ENCODE measurements at regions not wholly inside any gene's neighbourhood (a gene's known extent, or its start where the extent isn't known, plus 50 kb on each side); places are given as distances from the start of the nearest gene placed in this dataset.
"Not testable (repeated sequence)": the region's sequence is repeated elsewhere in the genome, so short reads cannot be mapped to it uniquely, and the experiment has no call there.

GRCh38 chr2:22185251-22185650 is 1061.5 kb downstream of the TDRD15 start (continued):
- TF ChIP-seq ZBTB33 (IDR thresholded peaks at IDR 0.05; ENCODE audit: extremely low read depth, insufficient replicate concordance, low read length): no peak
- TF ChIP-seq ELF1 (IDR thresholded peaks at IDR 0.05; ENCODE audit: borderline replicate concordance, low read depth): no peak
- no peak for TF ChIP-seq EZH2phosphoT487 (IDR thresholded peaks at IDR 0.05; ENCODE audit: borderline replicate concordance)
- no peak for TF ChIP-seq SRF (IDR thresholded peaks at IDR 0.05; ENCODE audit: low read depth)
- TF ChIP-seq RAD21 (IDR thresholded peaks at IDR 0.05; ENCODE audit: low read depth): no peak
- TF ChIP-seq JUND (IDR thresholded peaks at IDR 0.05): no peak
- no peak for TF ChIP-seq EZH2 (IDR thresholded peaks at IDR 0.05)

GRCh38 chr2:22186261-22186828 is 1062.6 kb downstream of the TDRD15 start:
- H3K4me3 ChIP-seq (replicated peaks in 1 of 2; ENCODE audit: low read depth in 1 of 2, low read length in 2 of 2); H3K36me3 ChIP-seq (ENCODE audit: control insufficient read depth in 1 of 2, insufficient read depth in 2 of 2, low read length in 2 of 2); CTCF ChIA-PET; H3K79me2 ChIP-seq (ENCODE audit: insufficient read depth, low read length); RAD21 ChIA-PET (ENCODE audit: low non-redundant PET in 1 of 2, low total read pairs in 2 of 2, uncharacterized antibody in 2 of 2, unreplicated experiment in 2 of 2); H3K9me2 ChIP-seq (ENCODE audit: insufficient read depth); POLR2A ChIA-PET; H3K9ac ChIP-seq (ENCODE audit: low read length); H2AFZ ChIP-seq (ENCODE audit: low read depth, low read length, poor library complexity, severe bottlenecking); BruUV-seq (replicated peaks); H3K4me1 ChIP-seq (ENCODE audit: control insufficient read depth in 1 of 2, insufficient read depth in 2 of 2, low read length in 2 of 2); ATAC-seq; H3K27ac ChIP-seq (ENCODE audit: low read depth, low read length); H3K27me3 ChIP-seq (ENCODE audit: insufficient read depth, low read length); H4K20me1 ChIP-seq (ENCODE audit: insufficient read depth); DNase-seq (ENCODE audit: low read depth, low spot score); H3K4me2 ChIP-seq (ENCODE audit: low read length); intact Hi-C loops (cut with micrococcal nuclease): not testable (repeated sequence)
- peaks cover 5 to 18% of the 10 kb centered on the region in 2 experiments; a peak in 2 of 4 replicates for H3K9me3 ChIP-seq (ENCODE audit: control insufficient read depth in 1 of 2, insufficient read depth in 1 of 2, low read depth in 1 of 2, low read length in 2 of 2)
